ENCODE measurements at regions not wholly inside any gene's neighbourhood (a gene's known extent, or its start where the extent isn't known, plus 50 kb on each side); places are given as distances from the start of the nearest gene placed in this dataset.

- DNase-seq (ENCODE audit: low read depth) = no peak
Observed at GRCh38 chr21:43275421-43276211, 106.8 kb downstream of the CRYAA start.

GRCh38 chr21:43274946-43275310, 106.1 kb downstream of the CRYAA start:
- DNase-seq (ENCODE audit: low read depth) = no peak

- DNase-seq (ENCODE audit: low read depth) = no peak
Observed at GRCh38 chr21:43274022-43274945, 105.5 kb downstream of the CRYAA start.

DNA sequence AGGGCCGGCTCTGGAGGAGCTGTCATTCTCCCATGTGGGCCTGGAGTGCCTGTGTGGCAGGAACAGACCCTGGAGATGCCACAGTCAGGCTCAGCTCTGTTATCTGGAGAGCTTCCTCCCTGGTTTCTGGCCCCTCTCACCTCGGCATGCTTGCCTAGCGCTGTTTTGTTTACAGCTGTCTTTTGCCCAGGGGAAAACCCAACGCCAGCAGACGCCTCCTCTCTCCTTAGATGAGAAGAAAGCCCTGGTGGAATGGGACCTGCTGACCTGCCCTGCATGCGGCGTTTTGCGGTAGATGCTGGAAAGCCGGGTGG, 104.9 kb downstream of the CRYAA start:
- DNase-seq (ENCODE audit: low read depth) = no peak

DNA sequence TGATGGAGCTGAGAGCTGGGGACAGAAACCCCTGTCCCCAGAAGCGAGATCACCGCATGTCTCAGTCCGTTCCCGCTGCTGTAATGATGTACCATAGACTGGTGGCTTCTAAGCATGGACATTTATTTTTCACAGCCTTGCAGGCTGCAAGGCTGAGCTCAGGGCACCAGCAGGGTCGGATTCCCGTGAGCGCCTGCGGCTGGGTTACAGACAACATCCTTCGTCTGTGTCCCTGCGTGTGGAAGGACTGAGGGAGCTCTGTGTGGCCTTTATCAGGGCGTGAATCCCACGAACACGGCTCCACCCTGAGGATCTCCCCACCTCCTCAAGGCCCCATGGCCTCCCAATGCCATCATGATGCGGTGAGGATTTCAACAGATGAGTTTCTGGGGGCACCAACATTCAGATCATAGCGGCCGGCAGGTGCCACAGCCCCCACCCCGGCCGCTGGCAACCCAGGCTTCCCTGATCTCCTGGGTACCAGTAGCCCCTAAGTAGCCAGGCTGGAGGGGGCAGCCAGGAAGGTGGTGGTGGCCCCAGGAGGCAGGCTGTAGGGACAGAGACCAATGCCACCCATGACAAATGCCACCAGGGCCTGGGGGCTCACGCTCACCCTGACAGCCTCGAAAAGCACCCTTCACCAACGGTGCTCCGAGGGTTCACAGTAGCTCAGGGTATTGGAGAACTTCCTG, 104.4 kb downstream of the CRYAA start:
- no peak for DNase-seq (ENCODE audit: low read depth)

GRCh38 chr21:43272591-43272990, 103.8 kb downstream of the CRYAA start:
- DNase-seq (ENCODE audit: low read depth) = no peak

- DNase-seq (ENCODE audit: low read depth) = no peak
Observed at GRCh38 chr21:43271452-43272020, 102.7 kb downstream of the CRYAA start.

GRCh38 chr21:43270800-43271301, 102.0 kb downstream of the CRYAA start:
- DNase-seq (ENCODE audit: low read depth) = no peak

DNA sequence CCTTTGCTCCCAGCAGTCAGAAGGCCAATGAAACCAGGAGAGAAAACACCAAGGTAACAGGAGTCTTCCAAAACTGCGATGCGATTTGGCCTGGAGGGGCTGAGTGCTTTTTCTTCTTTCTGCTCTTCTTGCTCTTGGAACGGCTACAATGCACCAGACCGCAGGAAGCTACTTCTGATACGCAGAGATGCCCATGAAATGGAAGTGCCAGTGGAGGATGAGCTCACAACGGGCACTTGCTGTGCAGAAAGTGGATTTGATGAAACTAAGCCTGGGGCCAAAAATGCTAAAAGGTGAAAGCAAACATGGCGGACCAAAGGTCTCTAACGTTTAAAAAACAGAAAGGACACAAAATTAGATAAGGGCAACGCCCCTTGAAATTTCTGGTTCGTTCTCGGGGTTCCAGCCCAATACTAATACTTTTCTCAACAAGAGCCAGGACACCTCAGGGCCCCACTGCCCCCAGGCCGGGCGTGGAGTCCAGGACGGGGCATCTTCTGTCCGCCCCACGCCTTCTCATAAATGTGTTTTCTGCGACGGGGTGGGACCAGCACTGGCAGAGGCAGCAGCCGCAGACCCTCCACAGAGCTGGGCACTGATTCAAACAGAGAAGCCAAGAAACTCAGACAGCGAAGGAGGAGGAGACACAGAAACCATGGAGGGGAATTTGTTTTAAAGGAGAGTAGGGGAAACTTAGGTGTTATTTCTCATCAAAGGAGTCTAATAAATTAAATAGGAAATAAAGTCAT, 101.3 kb downstream of the CRYAA start:
- DNase-seq (ENCODE audit: low read depth) = no peak

- no peak for DNase-seq (ENCODE audit: low read depth)
Observed at GRCh38 chr21:43269440-43269839, 100.6 kb downstream of the CRYAA start.

DNA sequence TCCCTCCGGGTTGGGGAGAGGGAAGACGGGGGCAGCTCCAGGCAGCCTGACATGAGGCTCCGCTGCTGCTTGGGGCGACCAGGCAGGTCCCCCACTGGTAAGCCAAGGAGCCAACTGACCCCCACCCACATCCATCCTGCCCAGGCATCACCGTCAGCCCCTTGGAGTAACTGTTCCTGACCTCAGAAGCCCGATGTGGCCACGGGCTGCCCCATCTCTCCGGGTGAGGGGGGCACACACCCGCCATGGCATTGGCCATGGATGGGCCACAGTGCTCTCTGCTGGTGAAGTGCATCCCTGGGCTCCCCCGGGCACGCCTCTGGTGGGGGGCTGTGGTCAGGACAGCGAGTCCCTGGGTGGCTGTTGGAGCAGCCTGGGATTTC, 100.0 kb downstream of the CRYAA start:
- no peak for DNase-seq (ENCODE audit: low read depth)

DNA sequence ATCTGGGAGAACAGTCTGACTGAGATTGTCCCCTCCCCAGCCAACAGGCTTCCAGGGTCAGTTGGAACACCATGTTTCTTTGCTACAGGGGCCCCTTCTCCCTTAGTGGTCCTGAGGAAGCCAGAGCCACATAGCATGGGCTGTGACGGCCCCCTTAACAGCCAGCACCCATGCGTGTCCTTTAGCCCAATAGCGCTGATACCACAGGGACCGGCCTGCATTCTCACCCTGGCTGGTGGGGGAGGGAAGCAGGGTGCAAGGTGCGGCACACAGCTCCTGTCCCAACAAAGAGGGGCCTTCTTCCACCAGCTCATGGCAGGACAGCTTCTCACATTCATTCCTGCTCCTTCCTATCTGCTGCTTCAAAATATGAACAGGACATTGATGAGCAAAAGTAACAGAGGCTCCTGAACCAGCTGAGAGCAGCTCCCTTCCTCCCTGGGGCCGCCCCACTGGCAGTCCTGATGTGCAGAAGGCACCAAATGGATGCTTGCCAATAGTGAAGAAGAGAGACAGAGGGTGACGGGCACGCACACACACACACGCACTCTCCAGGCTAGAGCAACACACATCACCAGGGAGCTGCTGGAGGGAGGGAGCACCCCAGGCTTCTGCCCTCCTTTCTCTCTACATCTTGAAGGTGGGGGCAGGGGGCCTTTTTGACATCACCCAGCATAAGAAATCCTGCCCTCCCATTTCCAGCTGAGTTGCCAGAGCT, 99.4 kb downstream of the CRYAA start:
- no peak for DNase-seq (ENCODE audit: low read depth)

- DNase-seq (ENCODE audit: low read depth) = no peak
Observed at GRCh38 chr21:43267391-43268085, 98.7 kb downstream of the CRYAA start.

GRCh38 chr21:43266534-43266933, 97.7 kb downstream of the CRYAA start:
- DNase-seq (ENCODE audit: low read depth) = peak; percentile 17

GRCh38 chr21:43262427-43262826, 93.6 kb downstream of the CRYAA start:
- no peak for DNase-seq (ENCODE audit: low read depth)
